Hippocampal formation (tissue), 2 donors: ENCODE measurements at regions not wholly inside any gene's neighbourhood (a gene's known extent, or its start where the extent isn't known, plus 50 kb on each side); places are given as distances from the start of the nearest gene placed in this dataset.
A peak's percentile ranks its signal among the peaks of the same experiment; 100 is the strongest.

Source experiments
- DNase-seq, 2 donors: peaks; one replicate each; lab custom pipeline; 2025; lab: John Stamatoyannopoulos, UW

DNA sequence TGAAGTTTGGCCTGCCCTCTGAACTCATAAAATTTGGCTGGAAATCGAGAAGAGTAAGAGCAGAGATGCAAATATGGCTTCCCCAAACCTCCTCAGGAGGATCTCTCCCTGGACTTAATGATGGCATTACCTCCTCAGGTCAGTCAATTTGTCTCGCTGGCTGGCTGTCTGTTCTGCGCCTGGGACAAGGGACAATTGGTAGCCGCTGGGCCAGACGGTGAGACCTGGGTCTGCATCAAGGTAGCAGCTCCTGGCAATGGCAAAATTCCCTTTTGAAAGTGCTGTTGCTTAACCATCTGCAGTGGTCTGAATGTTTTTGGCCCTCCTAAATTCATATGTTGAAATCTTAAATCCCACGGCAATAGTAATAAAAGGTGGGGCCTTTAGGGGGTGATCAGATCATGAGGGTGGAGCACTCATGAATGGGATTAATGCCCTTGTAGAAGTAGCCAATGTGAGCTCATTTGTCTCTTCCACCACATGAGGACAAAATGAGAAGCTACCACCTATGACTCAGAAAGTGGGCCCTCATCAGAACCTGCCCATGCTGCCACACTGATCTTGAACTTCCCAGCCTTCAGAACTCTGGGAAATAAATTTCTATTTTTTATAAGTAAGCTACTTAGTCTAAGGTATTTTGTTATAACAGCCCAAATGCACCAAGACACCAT, 439.3 kb upstream of the KLF4 start:
- DNase-seq, result no peak

- no peak for DNase-seq
Observed at GRCh38 chr9:107927276-107927675, 437.7 kb upstream of the KLF4 start.

- DNase-seq, result no peak
Observed at GRCh38 chr9:107925749-107926297, 436.3 kb upstream of the KLF4 start.

- DNase-seq, result no peak
Observed at GRCh38 chr9:107922260-107922659, 432.7 kb upstream of the KLF4 start.

GRCh38 chr9:107919263-107919662, 429.7 kb upstream of the KLF4 start:
- DNase-seq, result peak; percentile 8 to 13

- no peak for DNase-seq
Observed at GRCh38 chr9:107918749-107919148, 429.2 kb upstream of the KLF4 start.

DNA sequence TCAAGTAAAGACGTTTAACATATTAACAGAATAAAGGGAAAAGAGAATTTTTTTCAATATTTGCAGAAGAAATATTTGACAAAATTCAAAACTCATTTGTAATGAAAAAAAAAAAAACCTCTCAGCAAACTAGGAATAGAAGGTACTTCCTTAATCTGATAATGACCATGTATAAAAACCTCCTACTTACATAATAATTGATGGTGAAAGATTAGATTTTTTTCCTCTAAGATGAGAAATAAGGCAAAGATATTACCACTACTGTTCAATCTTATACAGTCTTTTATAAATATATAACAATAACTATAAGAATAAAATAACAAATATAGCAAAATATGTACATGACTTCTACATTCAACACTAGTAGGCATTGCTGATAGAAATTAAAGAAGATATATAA, 424.6 kb upstream of the KLF4 start:
- DNase-seq, result no peak

DNA sequence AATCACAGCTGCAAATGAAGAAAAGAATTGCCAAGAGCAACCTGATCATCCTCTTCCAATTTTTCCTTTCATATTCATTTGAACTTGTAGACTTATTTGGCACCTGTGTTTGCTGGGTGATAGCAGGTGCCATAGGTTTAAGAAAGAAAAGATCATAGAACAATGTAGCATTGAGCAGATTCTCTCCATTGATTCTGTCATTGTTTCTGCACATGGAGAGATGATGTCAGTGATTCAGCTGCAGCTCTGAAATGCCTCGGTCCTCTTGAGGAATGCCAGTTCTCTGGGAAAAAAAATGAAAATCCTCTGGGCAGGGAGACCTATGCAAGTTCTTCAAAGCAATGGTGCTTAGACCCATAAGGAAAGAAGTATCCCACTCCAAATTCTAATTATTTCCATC, 418.1 kb upstream of the KLF4 start:
- DNase-seq, result peak; percentile 25 to 71

DNA sequence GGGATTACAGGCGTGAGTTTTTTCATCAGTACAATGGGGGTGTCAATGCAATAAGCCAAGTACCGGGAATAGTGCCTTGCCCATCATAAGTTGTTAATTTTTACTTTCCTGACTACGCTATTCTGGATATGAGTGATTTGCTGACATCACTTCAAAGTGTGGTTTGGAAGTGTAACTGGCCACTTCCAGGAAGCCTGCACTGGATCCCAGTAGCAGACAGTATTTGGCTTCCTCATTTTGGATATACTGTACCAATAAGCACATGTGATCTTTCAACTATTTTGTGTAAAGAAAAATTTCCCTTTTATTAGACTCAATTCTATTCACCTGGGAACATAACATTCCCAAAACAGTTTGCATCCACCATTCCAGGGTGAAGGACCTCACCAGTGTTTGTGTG, 417.7 kb upstream of the KLF4 start:
- no peak for DNase-seq

GRCh38 chr9:107906074-107906473, 416.5 kb upstream of the KLF4 start:
- no peak for DNase-seq

- DNase-seq, result peak in 1 of 2 donors; percentile 8
Observed at GRCh38 chr9:107905308-107906020, 415.9 kb upstream of the KLF4 start.

- no peak for DNase-seq
Observed at GRCh38 chr9:107899961-107900330, 410.4 kb upstream of the KLF4 start.

GRCh38 chr9:107898761-107899160, 409.2 kb upstream of the KLF4 start:
- no peak for DNase-seq

GRCh38 chr9:107896544-107896943, 407.0 kb upstream of the KLF4 start:
- DNase-seq, result no peak

GRCh38 chr9:107895501-107896001, 406.0 kb upstream of the KLF4 start:
- DNase-seq, result no peak

DNA sequence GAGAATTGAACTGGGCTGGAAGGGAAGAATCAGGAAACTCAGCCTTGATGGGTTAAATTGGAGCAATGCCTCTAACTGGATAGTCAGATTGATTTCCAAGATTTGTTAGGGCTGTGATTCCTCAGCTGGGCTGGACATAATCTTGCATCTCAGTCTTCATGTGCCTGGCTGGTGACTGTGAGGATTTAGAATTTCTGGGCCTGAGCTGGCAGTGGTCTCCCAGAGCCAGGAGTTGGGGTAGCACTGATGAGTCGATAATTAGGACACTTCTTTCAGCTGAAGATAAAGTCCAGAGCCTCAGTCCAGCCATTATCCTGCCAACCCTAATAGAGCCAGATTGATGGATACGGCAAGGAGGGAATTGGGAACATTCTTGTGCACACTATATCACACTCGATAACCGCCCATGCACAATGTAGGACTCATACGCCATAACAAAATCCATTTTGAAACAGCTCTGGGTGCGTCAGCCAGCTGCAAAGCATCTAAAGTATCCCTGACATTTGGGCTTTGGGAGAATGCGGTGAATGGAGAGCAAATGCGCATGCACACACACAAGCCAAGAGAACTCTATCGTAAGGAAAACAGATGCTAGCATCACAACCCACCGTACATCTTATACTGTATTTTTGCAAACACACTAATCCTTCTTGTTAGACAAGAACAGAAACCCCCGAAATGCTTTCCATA, 405.1 kb upstream of the KLF4 start:
- no peak for DNase-seq

- no peak for DNase-seq
Observed at GRCh38 chr9:107890921-107891465, 401.4 kb upstream of the KLF4 start.

DNA sequence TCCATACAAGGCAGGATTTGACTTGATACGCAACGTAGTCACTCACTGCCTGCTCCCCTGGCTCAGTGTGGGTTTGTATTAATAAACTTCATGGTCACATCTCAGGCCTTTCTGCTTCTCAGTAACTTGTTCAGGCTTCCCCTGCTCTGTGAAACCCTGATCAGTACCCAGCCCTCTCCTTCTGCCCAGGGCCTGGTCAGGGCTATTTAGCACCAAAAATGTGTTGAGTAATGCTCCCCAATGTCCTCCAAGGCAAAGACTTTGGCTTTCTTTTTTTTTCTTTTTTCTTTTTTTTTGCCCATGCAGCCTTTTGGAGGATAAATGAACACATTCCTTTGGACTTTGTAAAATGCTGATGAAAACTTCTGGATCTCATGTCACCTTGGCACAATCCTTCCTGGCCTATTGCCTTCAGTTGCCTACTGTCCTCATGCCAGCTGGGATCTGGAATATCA, 399.2 kb upstream of the KLF4 start:
- no peak for DNase-seq

DNA sequence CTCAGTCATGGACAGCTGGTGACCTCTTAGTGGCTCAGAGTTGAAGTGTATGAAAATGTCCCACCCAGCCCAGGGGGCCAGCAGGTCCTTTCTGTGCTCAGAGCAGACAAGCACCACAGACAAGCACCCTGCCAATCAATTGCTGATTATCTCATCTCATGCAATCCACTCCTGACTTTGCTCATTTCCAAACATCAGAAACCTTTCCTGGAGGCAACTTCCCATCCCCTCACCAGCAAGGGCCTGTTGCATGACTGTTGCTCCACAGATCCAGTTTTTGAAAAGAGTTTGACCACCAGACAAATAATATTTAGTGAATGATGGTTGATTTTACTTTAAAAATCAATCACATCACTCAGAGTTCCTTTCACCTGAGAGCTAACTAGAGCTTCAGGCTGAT, 397.3 kb upstream of the KLF4 start:
- DNase-seq, result no peak

- DNase-seq, result no peak
Observed at GRCh38 chr9:107883496-107884124, 394.0 kb upstream of the KLF4 start.

- peak in 1 of 2 donors; percentile 12 for DNase-seq
Observed at GRCh38 chr9:107881626-107882300, 392.2 kb upstream of the KLF4 start.
